Glomerular visceral epithelial cell (primary cell): ENCODE measurements at regions not wholly inside any gene's neighbourhood (a gene's known extent, or its start where the extent isn't known, plus 50 kb on each side); places are given as distances from the start of the nearest gene placed in this dataset.

Experiments used
- DNase-seq: peaks from one replicate; pipeline ENCODE4 v3.0.0-alpha.2; 2016; ENCODE audit errors: extremely low spot score

DNA sequence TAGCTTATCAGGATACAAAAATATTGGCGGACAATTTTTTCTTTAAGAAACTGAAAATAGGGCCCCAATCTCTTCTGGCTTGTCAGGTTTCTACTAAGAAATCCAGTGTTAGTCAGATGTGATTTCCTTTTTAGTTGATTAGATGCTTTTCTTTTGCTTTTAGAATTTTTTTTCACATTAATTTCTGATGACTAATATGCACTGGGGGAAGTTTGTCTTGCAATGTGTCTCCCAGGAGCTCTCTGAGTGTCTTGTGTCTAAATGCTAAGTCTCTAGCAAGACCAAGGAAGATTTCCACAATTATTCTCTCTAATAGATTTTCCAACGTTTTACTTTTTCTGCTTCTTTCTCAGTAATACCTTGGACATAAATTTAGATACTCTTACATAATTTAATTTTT is 559.8 kb upstream of the TYRP1 start:
- DNase-seq = no peak

DNA sequence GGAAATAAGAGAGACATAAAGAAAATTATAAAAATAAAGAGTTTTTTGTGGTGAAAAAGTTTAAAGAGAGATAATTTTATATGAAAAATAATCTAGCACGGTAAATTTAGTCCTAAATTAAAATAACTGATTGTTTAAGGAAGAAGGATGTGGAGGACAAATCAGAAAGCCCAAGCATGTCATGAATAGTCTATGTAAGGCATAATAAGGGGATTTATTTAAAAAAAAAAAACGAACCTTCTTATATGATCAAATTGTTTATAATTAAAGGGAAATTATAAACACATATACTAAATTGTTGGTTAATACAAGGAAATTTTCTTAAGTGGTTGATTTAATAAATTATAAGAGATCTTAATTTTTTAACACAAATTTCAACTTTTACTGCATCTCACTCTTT is 551.8 kb upstream of the TYRP1 start:
- no peak for DNase-seq

DNA sequence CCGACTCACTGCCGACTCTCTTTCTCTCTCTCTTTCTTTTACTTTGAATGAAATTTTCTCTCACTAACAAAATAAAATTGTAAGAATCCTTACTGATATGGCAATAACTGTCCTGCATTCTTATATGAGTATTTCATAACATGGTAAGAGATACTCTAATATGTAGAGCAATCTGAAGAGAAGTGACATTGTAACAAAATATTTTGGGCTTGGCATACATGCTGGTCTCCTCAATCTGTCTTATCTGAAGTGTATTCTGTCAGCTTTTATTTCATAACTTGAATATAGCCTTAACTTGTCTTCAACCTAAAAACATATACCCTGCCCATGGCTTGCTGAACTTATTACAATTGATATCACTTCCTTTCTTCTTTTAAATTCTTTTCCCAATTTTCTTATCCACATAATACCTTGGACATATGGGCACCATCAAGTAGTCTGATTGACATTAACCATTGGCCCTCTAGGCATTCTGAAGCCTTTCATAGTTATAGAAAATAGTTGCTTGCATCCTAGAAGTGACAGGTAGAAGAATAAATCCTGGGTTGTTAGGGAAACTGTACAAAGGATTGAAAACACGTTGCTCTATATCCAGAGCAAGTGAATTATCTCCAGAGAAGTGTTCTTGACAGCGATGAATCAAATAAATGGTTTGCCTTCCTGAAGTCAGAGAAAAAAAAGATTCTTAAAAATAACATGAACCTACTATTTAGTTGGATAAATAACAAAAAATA is 537.6 kb upstream of the TYRP1 start:
- DNase-seq = no peak

DNA sequence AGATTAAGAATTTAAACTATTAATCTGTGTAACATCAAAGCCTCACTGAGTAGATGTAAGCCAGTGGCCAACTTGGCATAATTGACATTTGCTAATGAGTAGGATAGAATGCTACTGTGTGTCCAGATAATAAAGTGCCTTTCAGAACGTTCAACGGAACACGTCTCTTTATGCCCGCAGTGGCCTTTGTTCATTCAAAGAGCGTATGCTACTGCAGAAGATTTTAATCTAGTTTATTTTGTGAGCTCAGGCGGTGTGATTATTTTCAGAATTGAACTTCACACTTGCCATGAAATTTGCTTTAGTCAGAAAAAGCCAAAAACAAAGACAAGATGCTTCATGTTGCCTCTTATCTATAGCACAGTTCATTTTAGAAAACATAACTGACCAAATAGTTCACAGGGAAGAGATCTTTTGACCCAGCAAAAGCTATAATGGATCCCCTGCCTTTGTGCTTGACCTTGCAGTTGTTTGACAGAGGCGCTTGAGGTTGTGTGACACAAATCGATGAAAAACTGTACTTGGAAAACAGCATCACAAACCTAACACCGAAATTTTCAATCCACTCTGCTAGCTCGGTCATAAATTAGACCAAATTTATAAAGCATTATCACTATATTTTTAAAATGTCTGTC is 530.9 kb upstream of the TYRP1 start:
- no peak for DNase-seq

DNA sequence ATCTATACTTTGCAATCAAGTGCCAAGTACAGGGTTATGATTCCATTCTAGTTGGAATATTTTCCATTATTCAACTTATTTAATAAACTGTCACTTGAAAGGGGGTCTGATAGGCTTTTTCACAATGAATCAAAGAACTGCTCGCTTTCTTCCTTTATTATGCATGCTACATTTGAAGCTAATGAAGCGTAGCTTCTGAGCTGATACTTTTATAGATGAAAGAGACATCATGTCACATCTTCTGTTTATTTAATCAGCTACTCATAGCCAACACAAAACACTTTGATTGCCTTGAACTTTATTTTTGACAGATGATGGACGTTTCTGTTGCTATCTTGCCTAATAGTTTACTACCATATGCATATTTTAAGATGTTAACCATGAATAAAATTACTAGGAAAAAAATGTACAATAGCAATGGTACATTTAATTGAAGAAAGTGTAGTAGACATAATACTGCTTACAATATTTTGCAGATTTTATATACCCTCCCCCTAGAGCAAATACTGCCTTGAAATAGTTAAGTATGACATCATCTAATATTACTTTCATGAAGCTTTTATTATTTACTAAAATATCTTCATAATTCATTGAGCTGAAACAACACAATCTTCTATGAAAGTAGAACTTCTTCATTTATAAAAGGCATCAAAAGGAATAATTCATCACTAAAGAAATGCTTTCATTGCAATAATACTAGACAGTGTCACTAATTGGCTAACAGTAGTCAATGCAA is 529.3 kb upstream of the TYRP1 start:
- DNase-seq = no peak

DNA sequence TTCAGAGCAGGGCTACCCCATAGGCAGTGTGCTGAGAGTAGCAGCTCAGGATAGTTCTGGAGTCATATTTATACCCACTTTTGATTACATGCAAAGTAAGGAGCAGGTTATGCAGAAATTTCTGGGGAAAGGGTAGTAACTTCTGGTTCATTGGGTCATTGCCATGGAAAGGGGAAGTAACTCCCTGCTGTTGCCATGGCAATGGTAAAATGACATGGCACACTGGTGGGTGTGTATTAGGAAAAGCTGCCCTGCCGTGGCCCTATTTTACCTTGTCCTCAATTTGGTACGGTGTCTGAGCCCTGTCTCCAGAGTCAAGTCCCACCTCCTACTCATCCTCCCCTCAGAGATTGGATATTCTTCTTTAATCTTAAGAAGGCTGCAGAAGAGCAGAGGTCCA is 526.7 kb upstream of the TYRP1 start:
- DNase-seq = no peak

DNA sequence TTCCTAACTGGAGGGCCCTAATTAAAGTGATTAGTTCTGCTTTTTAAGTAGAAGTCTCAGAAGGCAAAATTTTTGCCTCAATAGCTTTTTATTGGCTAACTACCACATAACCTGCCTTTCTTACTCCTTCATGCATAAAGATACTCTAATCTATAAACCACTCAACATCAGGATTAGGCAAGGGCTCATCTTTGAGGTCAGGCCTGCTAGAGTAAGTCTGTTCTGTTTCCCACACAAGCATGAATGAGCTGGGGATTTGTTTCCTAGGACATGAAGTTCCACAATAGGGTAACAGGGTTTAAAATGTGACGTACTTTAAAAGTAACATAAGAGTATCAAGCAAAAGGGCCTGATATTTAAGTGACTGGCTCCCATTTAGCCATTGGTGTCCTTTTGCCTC is 522.7 kb upstream of the TYRP1 start:
- no peak for DNase-seq

DNA sequence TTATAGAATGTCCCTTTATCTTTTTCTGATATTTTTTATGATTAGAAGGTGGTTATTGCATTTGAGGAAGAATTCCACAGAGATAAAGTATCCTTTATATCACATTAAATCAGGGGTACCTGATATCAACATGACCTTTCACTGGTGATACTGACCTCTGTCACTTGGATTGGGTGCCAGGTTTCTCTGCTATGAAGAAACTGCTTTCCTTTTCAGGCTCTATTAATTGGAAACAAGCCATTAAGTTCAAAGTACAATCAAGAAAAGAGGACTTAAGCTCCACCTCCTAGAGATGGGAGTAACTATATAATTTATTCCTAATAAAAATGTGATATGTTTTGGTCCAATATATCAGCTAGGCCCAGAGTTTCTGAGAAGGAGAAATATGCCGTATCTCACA is 514.6 kb upstream of the TYRP1 start:
- DNase-seq = no peak

DNA sequence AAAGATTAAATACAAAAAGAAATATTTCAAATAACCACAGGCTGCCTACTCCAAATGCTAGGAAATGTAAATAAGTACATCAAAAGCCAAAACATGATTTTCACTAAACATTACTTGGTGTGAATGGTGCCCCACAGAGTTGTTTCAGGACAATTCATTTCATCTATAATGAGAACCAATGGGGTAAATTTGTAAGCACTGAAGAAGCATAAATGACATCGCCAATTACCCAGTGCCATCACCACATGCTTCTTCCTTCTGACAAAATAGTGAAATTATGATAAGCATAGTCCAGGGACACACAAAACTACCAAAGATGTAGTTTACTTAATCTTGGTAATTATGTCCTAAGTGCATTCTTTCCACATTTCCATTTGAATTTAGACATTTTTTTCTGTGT is 510.4 kb upstream of the TYRP1 start:
- no peak for DNase-seq

DNA sequence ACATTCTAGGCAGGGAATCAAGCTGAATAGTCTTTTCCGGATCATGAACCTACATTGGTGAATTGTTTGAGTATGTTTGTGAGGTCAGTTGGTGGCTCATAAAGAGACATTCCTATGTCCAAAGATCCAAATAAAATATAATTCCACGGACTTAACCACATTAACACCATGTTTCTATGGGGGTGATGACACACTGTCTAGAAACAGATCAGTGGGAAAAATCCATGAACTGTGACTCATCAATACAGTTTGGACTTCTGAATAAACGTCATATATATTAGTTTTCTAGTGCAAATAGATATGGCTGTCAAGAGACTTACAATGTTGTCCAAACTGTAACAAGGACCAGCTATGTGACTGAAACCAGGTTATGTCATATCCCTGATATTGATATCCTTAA is 509.9 kb upstream of the TYRP1 start:
- DNase-seq = peak; percentile 11

DNA sequence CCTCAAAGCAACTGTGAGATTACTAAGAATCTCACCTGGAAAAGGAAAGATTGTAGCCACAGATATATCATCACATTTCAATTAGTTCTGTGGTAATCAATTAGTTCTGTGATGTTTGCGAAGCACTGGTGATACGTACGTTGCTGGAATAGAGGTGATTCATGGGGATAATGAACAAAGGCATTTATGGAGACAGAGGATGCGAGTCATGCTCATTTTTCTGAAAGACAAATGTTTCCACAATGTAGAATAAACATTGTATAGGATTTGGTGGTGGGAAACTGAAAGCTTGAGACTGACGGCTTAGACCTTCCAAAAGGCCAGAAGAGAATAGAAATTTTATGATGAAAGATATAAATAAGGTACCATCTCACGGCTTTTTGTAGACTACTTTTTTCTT is 507.3 kb upstream of the TYRP1 start:
- no peak for DNase-seq

DNA sequence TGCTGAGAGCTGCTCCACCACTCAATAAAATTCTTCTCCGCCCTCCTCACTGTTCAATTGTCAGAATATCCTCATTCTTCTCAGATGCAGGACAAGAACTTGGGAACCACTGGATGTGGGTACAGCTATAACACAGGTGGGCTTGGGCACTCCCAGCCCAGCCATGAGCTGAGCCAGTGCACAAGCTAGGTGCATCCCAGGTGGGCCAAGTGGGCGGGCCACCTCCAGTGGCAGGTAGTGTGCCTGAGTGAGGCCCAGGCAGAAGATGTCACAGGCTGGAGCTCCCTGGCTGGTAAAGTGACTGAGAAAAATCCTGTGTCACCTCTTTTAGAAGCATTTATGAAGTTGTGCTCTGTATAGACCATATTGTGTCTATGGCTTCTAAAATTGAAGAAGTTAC is 501.6 kb upstream of the TYRP1 start:
- DNase-seq = no peak

DNA sequence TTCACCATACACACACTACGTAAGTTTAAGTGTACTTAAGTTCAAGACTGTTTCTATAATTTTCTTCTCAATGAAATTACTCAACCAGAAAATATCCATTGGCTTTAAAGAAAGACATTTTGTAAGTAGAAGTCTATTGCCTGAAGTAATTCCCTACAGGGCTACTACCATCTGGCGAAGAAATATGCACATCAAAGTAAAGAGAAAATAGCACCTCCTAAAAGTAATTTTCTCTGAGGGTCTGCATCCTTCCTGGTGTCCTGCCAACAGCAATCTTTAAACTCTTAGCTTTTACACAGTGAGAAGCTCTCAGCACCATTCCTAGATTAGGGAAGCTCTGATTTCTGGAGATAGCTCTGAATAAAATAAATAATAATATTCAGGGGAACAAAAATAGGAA is 498.5 kb upstream of the TYRP1 start:
- DNase-seq = no peak

DNA sequence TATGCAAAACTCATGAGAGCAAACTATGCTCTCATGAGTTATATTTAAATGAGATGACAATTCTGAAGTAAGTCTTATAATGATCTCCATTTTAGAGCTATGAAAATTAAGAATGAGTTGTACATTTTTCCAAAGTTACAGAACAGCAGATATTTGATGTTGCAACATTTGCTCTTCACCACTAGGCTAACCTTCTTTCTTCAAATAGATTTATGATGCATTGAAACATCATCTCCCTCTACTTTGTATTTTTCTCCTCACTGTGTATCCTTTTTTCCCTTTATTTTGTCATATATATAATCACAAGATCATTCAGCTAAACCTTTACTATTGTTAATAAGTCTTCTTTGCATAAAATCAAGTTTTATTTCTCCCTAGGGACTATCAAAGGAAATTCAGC is 497.7 kb upstream of the TYRP1 start:
- DNase-seq = no peak

DNA sequence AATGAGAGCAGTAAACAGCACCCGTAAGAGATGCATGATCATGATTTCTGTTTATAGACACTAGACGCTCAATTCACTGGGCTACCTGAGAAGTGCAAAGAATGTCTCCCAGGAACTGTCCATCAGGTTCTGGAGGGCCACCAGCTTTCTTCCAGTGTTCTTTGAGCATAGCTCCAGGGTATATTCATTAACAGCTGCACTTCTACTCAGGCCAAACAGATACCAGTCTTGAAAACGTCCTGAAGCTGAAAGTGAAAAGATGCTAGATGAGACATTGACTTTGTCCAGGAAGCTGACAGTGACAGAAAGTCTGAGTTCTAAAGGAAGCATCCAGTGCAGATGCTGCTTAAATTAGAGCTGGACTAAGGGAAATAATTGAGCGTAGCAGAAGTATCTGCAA is 488.7 kb upstream of the TYRP1 start:
- DNase-seq = no peak

DNA sequence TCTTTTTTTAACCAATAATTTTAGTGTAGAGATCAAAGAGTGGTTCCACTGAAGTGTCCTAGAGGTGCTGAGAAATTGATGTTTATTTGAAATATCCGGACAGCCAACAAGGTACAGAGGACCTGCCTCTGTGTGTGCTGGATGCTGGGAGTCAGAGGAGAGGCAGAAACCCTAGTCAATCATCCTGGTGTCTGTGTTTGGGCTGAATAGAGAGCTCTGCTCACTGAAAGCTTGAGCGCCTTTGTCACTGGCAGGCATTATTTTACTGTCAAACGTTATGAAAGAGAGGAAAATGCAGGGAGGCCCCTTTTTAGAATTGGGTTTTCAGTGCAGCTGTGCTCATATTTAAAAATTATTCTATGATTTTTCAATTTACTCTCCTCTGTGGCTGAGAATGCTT is 480.3 kb upstream of the TYRP1 start:
- DNase-seq = no peak

DNA sequence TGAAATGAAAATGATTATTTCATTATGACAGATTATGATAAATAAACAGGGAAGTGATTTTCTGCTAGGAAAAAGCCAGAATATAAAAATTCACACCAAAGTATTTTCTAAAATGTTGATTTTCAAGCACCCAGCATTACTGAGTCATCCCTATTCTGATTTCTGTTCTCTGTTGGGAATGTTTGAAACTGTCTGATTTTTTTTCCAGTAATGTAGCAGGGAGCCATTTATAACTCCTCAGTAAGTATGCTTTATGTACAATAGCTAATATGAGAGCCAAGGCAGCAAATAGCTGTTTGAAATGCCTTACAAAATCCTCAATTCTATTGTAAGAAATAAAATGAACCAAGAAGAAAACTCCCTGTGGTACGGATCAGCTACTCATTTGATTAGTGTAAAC is 471.7 kb upstream of the TYRP1 start:
- DNase-seq = no peak

DNA sequence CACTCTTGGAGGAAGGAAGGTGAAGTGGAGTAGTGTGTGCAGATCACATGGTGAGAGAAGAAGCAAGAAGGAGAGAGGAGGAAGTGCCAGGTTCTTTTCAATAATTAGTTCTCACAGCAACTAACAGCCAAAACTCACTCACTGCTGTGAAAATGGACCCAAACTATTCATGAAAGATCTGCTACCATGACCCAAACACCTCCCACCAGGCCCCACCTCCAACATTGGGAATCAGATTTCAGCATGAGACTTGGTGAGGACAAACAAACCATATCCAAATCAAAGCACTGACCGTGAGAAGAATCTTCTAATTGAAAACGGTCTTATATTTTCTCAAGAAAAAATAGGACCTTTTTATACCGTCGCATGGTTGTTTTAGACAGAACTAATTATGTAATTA is 468.7 kb upstream of the TYRP1 start:
- no peak for DNase-seq

DNA sequence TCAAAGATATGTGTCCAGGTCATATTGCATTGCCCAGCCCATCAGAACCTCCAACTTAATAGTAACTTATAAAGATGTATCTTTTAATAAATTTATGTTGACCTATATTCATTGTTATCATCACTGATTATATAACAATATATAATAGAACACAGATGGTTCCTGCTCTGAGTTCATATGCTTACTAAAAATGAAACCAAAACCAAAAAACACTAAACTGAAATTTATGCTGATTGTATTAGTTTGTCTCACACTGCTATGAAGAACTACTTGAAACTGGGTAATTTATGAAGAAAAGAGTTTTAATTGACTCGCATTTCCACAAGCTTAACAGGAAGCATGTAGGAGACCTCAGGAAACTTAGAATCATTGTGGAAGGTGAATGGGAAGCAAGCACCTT is 462.5 kb upstream of the TYRP1 start:
- DNase-seq = no peak

DNA sequence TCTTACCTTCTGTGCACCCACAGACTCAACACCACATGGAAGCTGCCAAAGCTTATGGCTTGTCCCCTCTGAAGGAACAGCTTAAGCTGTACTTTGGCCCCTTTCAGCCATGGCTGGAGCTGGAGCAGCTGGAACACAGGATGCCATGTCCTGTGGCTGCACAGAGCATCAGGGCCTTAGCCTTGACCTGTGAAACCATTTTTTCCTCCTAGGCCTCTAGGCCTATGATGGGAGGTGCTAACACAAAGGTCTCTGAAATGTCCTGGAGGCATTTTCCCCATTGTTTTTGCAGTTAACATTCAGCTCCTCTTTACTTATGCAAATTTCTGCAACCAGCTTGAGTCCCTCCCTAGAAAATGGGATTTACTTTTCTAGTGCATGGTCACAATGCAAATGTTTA is 461.4 kb upstream of the TYRP1 start:
- no peak for DNase-seq

DNA sequence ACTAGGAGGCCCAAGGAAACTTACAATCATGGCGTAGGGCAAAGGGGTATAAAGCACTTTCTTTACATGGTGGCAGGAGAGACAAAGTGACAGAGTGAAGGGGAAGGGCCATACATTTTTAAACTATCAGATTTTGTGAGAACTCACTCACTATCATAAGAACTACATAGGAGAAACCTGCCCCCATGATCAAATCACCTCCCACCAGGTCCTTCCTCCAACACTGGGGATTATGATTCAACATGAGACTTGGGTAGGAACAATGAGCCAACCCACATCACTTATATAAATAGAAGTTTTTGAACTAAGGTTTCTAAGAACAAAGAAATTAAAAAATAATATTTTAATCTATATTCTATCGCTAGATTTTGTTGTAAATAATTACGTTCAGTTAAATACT is 460.3 kb upstream of the TYRP1 start:
- no peak for DNase-seq

DNA sequence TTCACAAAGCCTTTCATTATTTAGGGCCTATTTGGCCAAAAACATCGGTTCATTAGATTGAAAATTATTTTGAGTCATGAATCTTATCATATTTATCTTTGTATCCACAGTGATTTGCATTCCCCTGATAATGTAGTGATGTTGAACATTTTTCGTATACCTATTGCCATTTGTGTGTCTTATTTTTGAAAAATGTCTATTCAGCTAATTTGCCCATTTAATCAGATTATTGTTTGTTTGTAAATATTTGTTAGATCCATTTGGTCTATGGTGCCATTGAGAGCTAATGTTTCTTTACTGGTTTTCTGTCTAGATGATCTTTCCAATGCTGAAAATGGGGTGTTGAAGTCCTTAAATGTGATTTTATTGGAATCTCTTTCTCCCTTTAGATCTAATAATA is 439.2 kb upstream of the TYRP1 start:
- no peak for DNase-seq

DNA sequence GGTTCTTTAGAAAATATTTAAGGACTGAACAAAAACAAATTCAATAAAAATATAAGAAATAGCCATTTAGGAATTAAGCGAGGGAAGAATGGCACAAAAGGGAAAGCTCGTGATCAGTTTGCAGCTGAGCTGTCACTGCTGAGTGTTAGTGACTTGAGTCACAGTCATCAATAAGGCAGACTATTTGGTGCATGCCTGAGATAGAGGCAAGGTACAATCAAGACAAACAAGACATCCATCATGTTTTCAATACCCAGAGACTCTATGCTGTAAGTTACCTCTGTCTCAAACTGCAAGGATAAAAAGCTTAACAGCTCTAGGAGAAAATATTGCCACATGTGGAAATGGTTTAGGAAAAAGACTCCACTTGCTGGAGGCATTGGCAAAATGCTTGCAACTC is 426.4 kb upstream of the TYRP1 start:
- no peak for DNase-seq
